ENCODE measurements at regions not wholly inside any gene's neighbourhood (a gene's known extent, or its start where the extent isn't known, plus 50 kb on each side); places are given as distances from the start of the nearest gene placed in this dataset.
"Not testable (repeated sequence)": the region's sequence is repeated elsewhere in the genome, so short reads cannot be mapped to it uniquely, and the experiment has no call there.

- Mint-ChIP-seq H3K27me3 (ENCODE audit: insufficient read depth, unreplicated experiment) (no peaks in the 10 kb centered on the region), H3K4me1 (ENCODE audit: low read depth, unreplicated experiment) (no peaks in the 10 kb centered on the region), H3K36me3 (ENCODE audit: insufficient read depth, unreplicated experiment) (no peaks in the 10 kb centered on the region), H3K27ac (ENCODE audit: unreplicated experiment) (no peak overlapping the region), H3K9me3 (ENCODE audit: unreplicated experiment) (peaks cover 41% of the 10 kb centered on the region), H3K4me3 (ENCODE audit: unreplicated experiment) (no peak overlapping the region)
- Histone ChIP-seq H3K27me3 (replicated peaks; ENCODE audit: control insufficient read depth, insufficient read depth, low read length) (no peaks in the 10 kb centered on the region), H3K9me3 (peaks cover 4% of the 10 kb centered on the region; the same call in 1 of the 2 replicates), H3K4me3 (ENCODE audit: low read depth, low read length) (no peak overlapping the region), H3K36me3 (ENCODE audit: control insufficient read depth, insufficient read depth, low read length) (no peaks in the 10 kb centered on the region), H3K4me1 (no peaks in the 10 kb centered on the region)
- DNase-seq = no peak
- ChIA-PET POLR2A (no interaction called here), CTCF (no interaction called here)
- no TSS peak for BruUV-seq (replicated peaks)
- TF ChIP-seq, protein P1, sequence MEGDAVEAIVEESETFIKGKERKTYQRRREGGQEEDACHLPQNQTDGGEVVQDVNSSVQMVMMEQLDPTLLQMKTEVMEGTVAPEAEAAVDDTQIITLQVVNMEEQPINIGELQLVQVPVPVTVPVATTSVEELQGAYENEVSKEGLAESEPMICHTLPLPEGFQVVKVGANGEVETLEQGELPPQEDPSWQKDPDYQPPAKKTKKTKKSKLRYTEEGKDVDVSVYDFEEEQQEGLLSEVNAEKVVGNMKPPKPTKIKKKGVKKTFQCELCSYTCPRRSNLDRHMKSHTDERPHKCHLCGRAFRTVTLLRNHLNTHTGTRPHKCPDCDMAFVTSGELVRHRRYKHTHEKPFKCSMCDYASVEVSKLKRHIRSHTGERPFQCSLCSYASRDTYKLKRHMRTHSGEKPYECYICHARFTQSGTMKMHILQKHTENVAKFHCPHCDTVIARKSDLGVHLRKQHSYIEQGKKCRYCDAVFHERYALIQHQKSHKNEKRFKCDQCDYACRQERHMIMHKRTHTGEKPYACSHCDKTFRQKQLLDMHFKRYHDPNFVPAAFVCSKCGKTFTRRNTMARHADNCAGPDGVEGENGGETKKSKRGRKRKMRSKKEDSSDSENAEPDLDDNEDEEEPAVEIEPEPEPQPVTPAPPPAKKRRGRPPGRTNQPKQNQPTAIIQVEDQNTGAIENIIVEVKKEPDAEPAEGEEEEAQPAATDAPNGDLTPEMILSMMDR (IDR thresholded peaks at IDR 0.05; ENCODE audit: insufficient read depth in 1 of 2, low read depth in 1 of 2, low read length in 1 of 2, severe bottlenecking in 1 of 2, unreplicated experiment in 1 of 2) = no peak
- intact Hi-C loops (cut with micrococcal nuclease; ENCODE audit: unreplicated experiment) = no loop called here
These were observed 149.1 kb upstream of the SOX6 start for GRCh38 chr11:16505481-16505880.

DNA sequence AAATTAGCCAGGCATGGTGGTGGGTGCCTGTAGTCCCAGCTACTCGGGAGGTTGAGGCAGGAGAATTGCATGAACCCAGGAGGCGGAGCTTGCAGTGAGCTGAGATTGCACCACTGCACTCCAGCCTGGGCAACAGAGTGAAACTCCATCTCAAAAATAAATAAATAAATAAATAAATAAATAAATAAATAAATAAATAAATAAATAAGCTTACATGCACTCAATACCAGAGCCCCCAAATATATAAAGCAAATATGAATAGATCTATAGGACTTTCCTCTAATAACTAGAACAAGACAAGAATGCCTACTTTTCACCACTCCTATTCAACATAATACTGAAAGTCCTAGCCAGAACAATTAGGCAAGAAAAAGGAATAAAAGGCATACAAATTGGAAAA, 147.5 kb upstream of the SOX6 start:
- H3K4me3 ChIP-seq (ENCODE audit: low read depth, low read length); H3K4me1 ChIP-seq; BruUV-seq (replicated peaks); DNase-seq; H3K4me3 Mint-ChIP-seq (ENCODE audit: unreplicated experiment); H3K27me3 Mint-ChIP-seq (ENCODE audit: insufficient read depth, unreplicated experiment); H3K27ac Mint-ChIP-seq (ENCODE audit: unreplicated experiment); H3K4me1 Mint-ChIP-seq (ENCODE audit: low read depth, unreplicated experiment); H3K36me3 Mint-ChIP-seq (ENCODE audit: insufficient read depth, unreplicated experiment); H3K36me3 ChIP-seq (ENCODE audit: control insufficient read depth, insufficient read depth, low read length); POLR2A ChIA-PET; H3K9me3 ChIP-seq; CTCF ChIA-PET; intact Hi-C loops (cut with micrococcal nuclease; ENCODE audit: unreplicated experiment); H3K27me3 ChIP-seq (replicated peaks; ENCODE audit: control insufficient read depth, insufficient read depth, low read length): not testable (repeated sequence)
- peaks cover 50% of the 10 kb centered on the region for H3K9me3 Mint-ChIP-seq (ENCODE audit: unreplicated experiment)

- Histone ChIP-seq H3K4me3 (ENCODE audit: low read depth, low read length) (no peak overlapping the region), H3K9me3 (no peaks in the 10 kb centered on the region), H3K27me3 (replicated peaks; ENCODE audit: control insufficient read depth, insufficient read depth, low read length) (no peaks in the 10 kb centered on the region), H3K4me1 (no peaks in the 10 kb centered on the region), H3K36me3 (ENCODE audit: control insufficient read depth, insufficient read depth, low read length) (no peaks in the 10 kb centered on the region)
- ChIA-PET POLR2A (no interaction called here), CTCF (no interaction called here)
- Mint-ChIP-seq H3K4me3 (ENCODE audit: unreplicated experiment) (no peak overlapping the region), H3K27me3 (ENCODE audit: insufficient read depth, unreplicated experiment) (no peaks in the 10 kb centered on the region), H3K4me1 (ENCODE audit: low read depth, unreplicated experiment) (no peaks in the 10 kb centered on the region), H3K36me3 (ENCODE audit: insufficient read depth, unreplicated experiment) (no peaks in the 10 kb centered on the region), H3K27ac (ENCODE audit: unreplicated experiment) (no peak overlapping the region), H3K9me3 (ENCODE audit: unreplicated experiment) (peaks cover 9% of the 10 kb centered on the region)
- DNase-seq = no peak
- TF ChIP-seq, protein P1 (IDR thresholded peaks at IDR 0.05; ENCODE audit: insufficient read depth in 1 of 2, low read depth in 1 of 2, low read length in 1 of 2, severe bottlenecking in 1 of 2, unreplicated experiment in 1 of 2) = no peak
- no TSS peak for BruUV-seq (replicated peaks)
- intact Hi-C loops (cut with micrococcal nuclease; ENCODE audit: unreplicated experiment) = no loop called here
These were observed 138.8 kb upstream of the SOX6 start for GRCh38 chr11:16494918-16495691.
